ENCODE measurements at regions not wholly inside any gene's neighbourhood (a gene's known extent, or its start where the extent isn't known, plus 50 kb on each side); places are given as distances from the start of the nearest gene placed in this dataset.

GRCh38 chr2:9144046-9144445 lies 62.6 kb upstream of the ASAP2 start:
- TF ChIP-seq POLR2A (IDR thresholded peaks at IDR 0.05), result no peak
- TF ChIP-seq CTCF (IDR thresholded peaks at IDR 0.05), result no peak

All from thyroid gland (tissue), 4 donors.